Germinal center (tissue), 1 donor: ENCODE measurements at regions not wholly inside any gene's neighbourhood (a gene's known extent, or its start where the extent isn't known, plus 50 kb on each side); places are given as distances from the start of the nearest gene placed in this dataset.

Source experiments
- DNase-seq: peaks from one replicate; pipeline ENCODE4 v3.0.0; 2012; ENCODE audit warnings: mixed read lengths, low spot score

GRCh38 chr5:68565427-68565826 lies 349.9 kb downstream of the PIK3R1 start:
- DNase-seq: peak; percentile 46

- no peak for DNase-seq
Observed at GRCh38 chr5:68576805-68577204, 361.2 kb downstream of the PIK3R1 start.

- DNase-seq: no peak
Observed at GRCh38 chr5:68582284-68582683, 366.7 kb downstream of the PIK3R1 start.

- DNase-seq: no peak
Observed at GRCh38 chr5:68587171-68587570, 371.6 kb downstream of the PIK3R1 start.

GRCh38 chr5:68591850-68592249 lies 376.3 kb downstream of the PIK3R1 start:
- no peak for DNase-seq

- DNase-seq: no peak
Observed at GRCh38 chr5:68592351-68592750, 376.8 kb downstream of the PIK3R1 start.

GRCh38 chr5:68593211-68593671 lies 377.7 kb downstream of the PIK3R1 start:
- no peak for DNase-seq

- no peak for DNase-seq
Observed at GRCh38 chr5:68612972-68613371, 397.4 kb downstream of the PIK3R1 start.

- no peak for DNase-seq
Observed at GRCh38 chr5:68618501-68618900, 402.9 kb downstream of the PIK3R1 start.

- DNase-seq: no peak
Observed at GRCh38 chr5:68627001-68627400, 411.4 kb downstream of the PIK3R1 start.

- no peak for DNase-seq
Observed at GRCh38 chr5:68628082-68628814, 412.7 kb downstream of the PIK3R1 start.

GRCh38 chr5:68630354-68630753 lies 414.8 kb downstream of the PIK3R1 start:
- DNase-seq: no peak

GRCh38 chr5:68631884-68632283 lies 416.3 kb downstream of the PIK3R1 start:
- DNase-seq: no peak

GRCh38 chr5:68641211-68641610 lies 425.7 kb downstream of the PIK3R1 start:
- no peak for DNase-seq

- DNase-seq: no peak
Observed at GRCh38 chr5:68643064-68643463, 427.5 kb downstream of the PIK3R1 start.

- DNase-seq: peak; percentile 61
Observed at GRCh38 chr5:68644971-68645370, 429.4 kb downstream of the PIK3R1 start.

GRCh38 chr5:68646144-68646543 lies 430.6 kb downstream of the PIK3R1 start:
- no peak for DNase-seq

GRCh38 chr5:68647743-68648142 lies 432.2 kb downstream of the PIK3R1 start:
- DNase-seq: no peak

- DNase-seq: no peak
Observed at GRCh38 chr5:68648944-68649857, 433.6 kb downstream of the PIK3R1 start.

GRCh38 chr5:68652534-68652965 lies 437.0 kb downstream of the PIK3R1 start:
- no peak for DNase-seq

- DNase-seq: no peak
Observed at GRCh38 chr5:68653471-68653870, 437.9 kb downstream of the PIK3R1 start.

- no peak for DNase-seq
Observed at GRCh38 chr5:68657055-68657961, 436.5 kb upstream of the SLC30A5 start.
